ENCODE measurements at regions not wholly inside any gene's neighbourhood (a gene's known extent, or its start where the extent isn't known, plus 50 kb on each side); places are given as distances from the start of the nearest gene placed in this dataset.
"Not testable (repeated sequence)": the region's sequence is repeated elsewhere in the genome, so short reads cannot be mapped to it uniquely, and the experiment has no call there.

- intact Hi-C loops (cut with micrococcal nuclease; ENCODE audit: unreplicated experiment): no loop called here
- Mint-ChIP-seq H3K4me1 (ENCODE audit: low read depth, unreplicated experiment) (peaks cover 16% of the 10 kb centered on the region), H3K36me3 (ENCODE audit: insufficient read depth, unreplicated experiment) (peaks cover 12% of the 10 kb centered on the region), H3K27me3 (ENCODE audit: unreplicated experiment) (no peaks in the 10 kb centered on the region), H3K27ac (ENCODE audit: unreplicated experiment) (no peak overlapping the region), H3K9me3 (ENCODE audit: low read depth, unreplicated experiment) (no peaks in the 10 kb centered on the region), H3K4me3 (ENCODE audit: low read depth, unreplicated experiment) (no peak overlapping the region)
- no peak for DNase-seq
- no TSS peak for BruUV-seq (replicated peaks)
- TF ChIP-seq, protein P1, sequence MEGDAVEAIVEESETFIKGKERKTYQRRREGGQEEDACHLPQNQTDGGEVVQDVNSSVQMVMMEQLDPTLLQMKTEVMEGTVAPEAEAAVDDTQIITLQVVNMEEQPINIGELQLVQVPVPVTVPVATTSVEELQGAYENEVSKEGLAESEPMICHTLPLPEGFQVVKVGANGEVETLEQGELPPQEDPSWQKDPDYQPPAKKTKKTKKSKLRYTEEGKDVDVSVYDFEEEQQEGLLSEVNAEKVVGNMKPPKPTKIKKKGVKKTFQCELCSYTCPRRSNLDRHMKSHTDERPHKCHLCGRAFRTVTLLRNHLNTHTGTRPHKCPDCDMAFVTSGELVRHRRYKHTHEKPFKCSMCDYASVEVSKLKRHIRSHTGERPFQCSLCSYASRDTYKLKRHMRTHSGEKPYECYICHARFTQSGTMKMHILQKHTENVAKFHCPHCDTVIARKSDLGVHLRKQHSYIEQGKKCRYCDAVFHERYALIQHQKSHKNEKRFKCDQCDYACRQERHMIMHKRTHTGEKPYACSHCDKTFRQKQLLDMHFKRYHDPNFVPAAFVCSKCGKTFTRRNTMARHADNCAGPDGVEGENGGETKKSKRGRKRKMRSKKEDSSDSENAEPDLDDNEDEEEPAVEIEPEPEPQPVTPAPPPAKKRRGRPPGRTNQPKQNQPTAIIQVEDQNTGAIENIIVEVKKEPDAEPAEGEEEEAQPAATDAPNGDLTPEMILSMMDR (IDR thresholded peaks at IDR 0.05; ENCODE audit: unreplicated experiment): no peak
- CTCF ChIA-PET: no interaction called here
Measured at GRCh38 chr1:143718524-143718923, 253.3 kb downstream of the FAM72C start.

DNA sequence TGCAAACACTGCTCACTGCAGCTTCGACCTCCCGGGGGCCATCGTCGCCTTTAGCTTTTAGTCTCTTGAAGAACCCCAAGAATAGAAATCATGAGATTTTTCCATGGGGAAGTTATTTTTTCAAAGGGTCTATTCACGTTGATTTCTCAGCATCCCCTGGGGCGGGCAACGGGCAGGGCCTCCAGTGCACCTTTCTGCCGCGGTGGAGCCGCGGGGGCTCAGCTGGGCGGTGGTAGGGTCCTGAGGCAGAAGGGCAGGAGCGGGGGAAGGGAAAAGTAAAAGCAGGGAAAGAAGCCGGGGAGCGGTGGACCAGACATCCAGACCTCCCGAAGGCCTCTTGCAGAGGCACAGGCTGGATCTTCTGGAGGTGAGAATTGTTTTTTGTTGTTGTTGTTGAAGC is 253.8 kb downstream of the FAM72C start:
- CTCF ChIA-PET: no interaction called here
- Mint-ChIP-seq H3K27me3 (ENCODE audit: unreplicated experiment) (no peaks in the 10 kb centered on the region), H3K4me1 (ENCODE audit: low read depth, unreplicated experiment) (peaks cover 16% of the 10 kb centered on the region), H3K4me3 (ENCODE audit: low read depth, unreplicated experiment) (no peak overlapping the region), H3K9me3 (ENCODE audit: low read depth, unreplicated experiment) (no peaks in the 10 kb centered on the region), H3K27ac (ENCODE audit: unreplicated experiment) (no peak overlapping the region), H3K36me3 (ENCODE audit: insufficient read depth, unreplicated experiment) (peaks cover 12% of the 10 kb centered on the region)
- DNase-seq: no peak
- intact Hi-C loops (cut with micrococcal nuclease; ENCODE audit: unreplicated experiment): no loop called here
- BruUV-seq (replicated peaks): no TSS peak
- TF ChIP-seq, protein P1 (IDR thresholded peaks at IDR 0.05; ENCODE audit: unreplicated experiment): no peak

GRCh38 chr1:143717434-143717833 is 254.4 kb downstream of the FAM72C start:
- DNase-seq: no peak
- H3K9me3 Mint-ChIP-seq (ENCODE audit: low read depth, unreplicated experiment): no peaks in the 10 kb centered on the region
- CTCF ChIA-PET: no interaction called here
- H3K36me3 Mint-ChIP-seq (ENCODE audit: insufficient read depth, unreplicated experiment): peaks cover 12% of the 10 kb centered on the region
- no peaks in the 10 kb centered on the region for H3K27me3 Mint-ChIP-seq (ENCODE audit: unreplicated experiment)
- BruUV-seq (replicated peaks): no TSS peak
- TF ChIP-seq, protein P1 (IDR thresholded peaks at IDR 0.05; ENCODE audit: unreplicated experiment): no peak
- no peak overlapping the region for H3K27ac Mint-ChIP-seq (ENCODE audit: unreplicated experiment)
- H3K4me3 Mint-ChIP-seq (ENCODE audit: low read depth, unreplicated experiment): no peak overlapping the region
- intact Hi-C loops (cut with micrococcal nuclease; ENCODE audit: unreplicated experiment): no loop called here
- H3K4me1 Mint-ChIP-seq (ENCODE audit: low read depth, unreplicated experiment): peaks cover 16% of the 10 kb centered on the region

DNA sequence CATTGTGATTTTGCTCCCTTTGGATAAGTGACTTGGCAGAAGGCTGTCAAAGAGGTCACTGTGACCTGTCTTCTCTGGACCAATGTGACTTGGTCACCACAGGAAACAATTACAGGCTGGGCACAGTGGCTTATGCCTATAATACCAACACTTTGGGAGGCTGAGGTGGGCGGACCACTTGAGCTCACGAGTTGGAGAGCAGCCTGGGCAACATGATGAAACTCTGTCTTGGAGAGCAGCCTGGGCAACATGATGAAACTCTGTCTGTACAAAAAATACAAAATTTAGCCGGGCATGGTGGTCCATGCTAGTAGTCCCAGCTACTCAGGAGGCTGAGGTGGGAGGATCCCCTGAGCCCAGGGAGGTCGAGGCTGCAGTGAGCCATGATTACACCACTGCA is 256.9 kb downstream of the FAM72C start:
- H3K27ac Mint-ChIP-seq (ENCODE audit: unreplicated experiment); H3K9me3 Mint-ChIP-seq (ENCODE audit: low read depth, unreplicated experiment); CTCF ChIA-PET; BruUV-seq (replicated peaks); DNase-seq; H3K4me1 Mint-ChIP-seq (ENCODE audit: low read depth, unreplicated experiment); intact Hi-C loops (cut with micrococcal nuclease; ENCODE audit: unreplicated experiment); H3K4me3 Mint-ChIP-seq (ENCODE audit: low read depth, unreplicated experiment); H3K36me3 Mint-ChIP-seq (ENCODE audit: insufficient read depth, unreplicated experiment); H3K27me3 Mint-ChIP-seq (ENCODE audit: unreplicated experiment): not testable (repeated sequence)

DNA sequence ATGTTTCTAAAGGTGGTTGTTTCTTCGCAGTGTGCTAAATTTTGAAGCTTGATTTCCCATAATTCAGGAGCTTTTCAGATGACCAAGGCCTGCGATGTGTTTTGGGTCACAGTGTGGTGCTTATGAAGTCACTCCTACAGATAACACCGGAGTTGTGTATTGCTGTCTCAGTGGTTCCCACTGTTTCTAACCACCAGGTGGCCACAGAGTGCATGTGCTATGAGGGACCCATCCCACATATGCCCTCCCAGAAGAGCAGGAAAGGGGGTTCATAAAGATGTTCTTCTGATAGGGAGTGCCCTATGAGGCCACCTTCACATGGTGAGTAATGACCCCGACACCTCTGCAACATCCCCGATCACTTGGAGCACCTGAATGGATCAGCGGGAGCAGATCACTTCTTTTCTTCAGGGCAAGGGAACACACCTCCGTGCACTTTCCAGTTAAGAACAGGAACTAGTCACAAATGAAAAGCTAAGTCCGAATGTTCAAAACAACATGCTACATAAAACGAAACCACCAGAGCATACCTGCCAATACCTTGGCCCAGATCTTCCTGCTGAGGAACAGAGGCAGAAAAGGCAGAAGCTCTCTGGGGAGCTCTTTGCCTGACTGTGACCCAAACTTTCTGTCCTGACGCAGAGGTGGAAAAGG is 262.1 kb downstream of the FAM72C start:
- BruUV-seq (replicated peaks); intact Hi-C loops (cut with micrococcal nuclease; ENCODE audit: unreplicated experiment); H3K4me1 Mint-ChIP-seq (ENCODE audit: low read depth, unreplicated experiment); H3K9me3 Mint-ChIP-seq (ENCODE audit: low read depth, unreplicated experiment); H3K36me3 Mint-ChIP-seq (ENCODE audit: insufficient read depth, unreplicated experiment); H3K27me3 Mint-ChIP-seq (ENCODE audit: unreplicated experiment); H3K27ac Mint-ChIP-seq (ENCODE audit: unreplicated experiment); H3K4me3 Mint-ChIP-seq (ENCODE audit: low read depth, unreplicated experiment): not testable (repeated sequence)
- TF ChIP-seq, protein P1 (IDR thresholded peaks at IDR 0.05; ENCODE audit: unreplicated experiment): peak; percentile 49
- peak; percentile 49 for DNase-seq
- CTCF ChIA-PET: interaction anchor here (1.1 kb wide), 1 partner anchor 11 kb away, joined by 3 read pairs; no protein-coding TSS in a partner anchor

- peaks cover 39% of the 10 kb centered on the region for H3K27me3 Mint-ChIP-seq (ENCODE audit: unreplicated experiment)
- BruUV-seq (replicated peaks); CTCF ChIA-PET; H3K9me3 Mint-ChIP-seq (ENCODE audit: low read depth, unreplicated experiment); intact Hi-C loops (cut with micrococcal nuclease; ENCODE audit: unreplicated experiment); DNase-seq; H3K4me3 Mint-ChIP-seq (ENCODE audit: low read depth, unreplicated experiment); H3K36me3 Mint-ChIP-seq (ENCODE audit: insufficient read depth, unreplicated experiment); H3K27ac Mint-ChIP-seq (ENCODE audit: unreplicated experiment); H3K4me1 Mint-ChIP-seq (ENCODE audit: low read depth, unreplicated experiment): not testable (repeated sequence)
Measured at GRCh38 chr1:143702739-143703138, 269.0 kb downstream of the FAM72C start.

Data from Calu3 (cell line).